T-helper 2 cell treated with Interferon-gamma antibody and Interleukin-4, amounts not matched to agents 5 μg/mL and 100 μg/mL, for 36 hours (primary cell): ENCODE measurements at regions not wholly inside any gene's neighbourhood (a gene's known extent, or its start where the extent isn't known, plus 50 kb on each side); places are given as distances from the start of the nearest gene placed in this dataset.

Experiments used
- DNase-seq: peaks from one replicate; pipeline ENCODE4 v3.0.0; 2021; ENCODE audit warnings: low spot score
- H3K27ac Mint-ChIP-seq: one replicate; pipeline ENCODE4 v1.8.0; 2021; ENCODE audit warnings: mild to moderate bottlenecking, mixed read lengths
- H3K27me3 Mint-ChIP-seq: one replicate; pipeline ENCODE4 v1.8.0; 2021; ENCODE audit warnings: low read depth, mixed read lengths
- H3K36me3 Mint-ChIP-seq: one replicate; pipeline ENCODE4 v1.8.0; 2021; ENCODE audit warnings: low read depth, mixed read lengths
- H3K4me1 Mint-ChIP-seq: one replicate; pipeline ENCODE4 v1.8.0; 2021; ENCODE audit warnings: low read depth, mixed read lengths
- H3K4me3 Mint-ChIP-seq: one replicate; pipeline ENCODE4 v1.8.0; 2022; ENCODE audit warnings: mild to moderate bottlenecking, moderate library complexity, mixed read lengths
- H3K9me3 Mint-ChIP-seq: one replicate; pipeline ENCODE4 v1.8.0; 2021; ENCODE audit warnings: mixed read lengths

DNA sequence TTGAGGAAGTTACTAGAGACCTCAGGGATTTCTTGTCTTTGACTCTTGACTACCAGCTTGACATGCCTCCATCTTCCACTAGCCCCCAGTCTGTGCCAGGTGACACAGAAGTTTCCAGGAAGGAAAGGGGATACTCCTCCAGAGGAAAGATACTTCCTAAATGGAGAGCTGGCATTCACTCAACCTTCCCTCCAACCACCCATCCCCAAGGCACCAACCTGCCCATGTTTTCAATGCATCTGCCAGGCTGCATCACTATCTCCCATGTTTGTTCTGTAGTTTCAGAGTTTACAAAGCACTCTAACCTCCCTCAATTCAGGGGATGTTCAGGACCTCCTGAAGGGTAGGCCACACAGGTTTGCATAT, 198.4 kb upstream of the LPP start:
- H3K27ac Mint-ChIP-seq = no peak overlapping the region
- H3K27me3 Mint-ChIP-seq = no peaks in the 10 kb centered on the region
- H3K4me3 Mint-ChIP-seq = no peak overlapping the region
- no peaks in the 10 kb centered on the region for H3K9me3 Mint-ChIP-seq
- H3K4me1 Mint-ChIP-seq = peaks cover 40% of the 10 kb centered on the region
- no peak for DNase-seq
- peaks cover 5% of the 10 kb centered on the region for H3K36me3 Mint-ChIP-seq

DNA sequence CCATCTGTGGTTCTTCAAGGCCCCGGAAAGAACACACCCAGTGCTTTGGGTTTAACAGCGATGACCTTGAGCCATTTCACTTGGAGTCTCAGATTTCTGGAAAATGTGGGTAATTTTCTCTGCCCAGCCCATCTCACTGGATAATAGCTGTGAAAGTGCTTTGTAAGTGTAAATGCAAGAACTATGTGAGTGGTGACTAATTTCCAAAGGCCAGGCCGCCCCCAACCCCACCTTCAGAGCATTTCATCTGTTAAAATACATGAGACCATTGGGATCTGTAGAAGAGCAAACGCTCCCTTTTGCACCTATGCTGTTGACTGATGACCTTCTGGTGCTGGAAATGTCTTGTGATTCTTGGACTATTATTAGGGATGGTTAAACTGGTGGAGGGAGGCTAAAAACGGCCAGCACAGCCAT, 196.8 kb upstream of the LPP start:
- Mint-ChIP-seq H3K9me3 (no peaks in the 10 kb centered on the region), H3K4me3 (no peak overlapping the region), H3K27ac (no peak overlapping the region), H3K27me3 (no peaks in the 10 kb centered on the region), H3K4me1 (peaks cover 31% of the 10 kb centered on the region), H3K36me3 (peaks cover 5% of the 10 kb centered on the region)
- peak; percentile 40 for DNase-seq

DNA sequence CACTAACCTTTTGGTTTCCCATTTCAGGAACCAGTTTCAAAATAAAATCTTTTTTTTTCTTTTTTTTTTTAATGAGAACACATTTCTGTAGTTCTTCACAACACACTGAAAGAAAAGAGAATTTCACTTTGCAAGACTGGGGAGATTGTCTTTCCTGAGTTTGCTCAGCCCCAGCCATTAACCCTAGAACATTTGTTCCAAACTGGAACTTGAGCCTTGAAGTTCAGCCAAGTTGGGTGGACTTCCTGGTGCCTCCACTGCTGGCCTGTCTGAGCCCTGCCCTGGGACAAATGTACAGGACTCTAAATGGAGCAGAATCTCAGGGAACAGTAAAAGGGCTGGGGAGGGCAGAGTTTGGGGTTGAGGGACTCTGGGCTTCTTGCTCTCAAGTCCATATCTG, 196.4 kb upstream of the LPP start:
- H3K4me3 Mint-ChIP-seq = no peak overlapping the region
- no peak for DNase-seq
- peaks cover 31% of the 10 kb centered on the region for H3K4me1 Mint-ChIP-seq
- H3K36me3 Mint-ChIP-seq = peaks cover 5% of the 10 kb centered on the region
- H3K27ac Mint-ChIP-seq = no peak overlapping the region
- H3K27me3 Mint-ChIP-seq = no peaks in the 10 kb centered on the region
- no peaks in the 10 kb centered on the region for H3K9me3 Mint-ChIP-seq

DNA sequence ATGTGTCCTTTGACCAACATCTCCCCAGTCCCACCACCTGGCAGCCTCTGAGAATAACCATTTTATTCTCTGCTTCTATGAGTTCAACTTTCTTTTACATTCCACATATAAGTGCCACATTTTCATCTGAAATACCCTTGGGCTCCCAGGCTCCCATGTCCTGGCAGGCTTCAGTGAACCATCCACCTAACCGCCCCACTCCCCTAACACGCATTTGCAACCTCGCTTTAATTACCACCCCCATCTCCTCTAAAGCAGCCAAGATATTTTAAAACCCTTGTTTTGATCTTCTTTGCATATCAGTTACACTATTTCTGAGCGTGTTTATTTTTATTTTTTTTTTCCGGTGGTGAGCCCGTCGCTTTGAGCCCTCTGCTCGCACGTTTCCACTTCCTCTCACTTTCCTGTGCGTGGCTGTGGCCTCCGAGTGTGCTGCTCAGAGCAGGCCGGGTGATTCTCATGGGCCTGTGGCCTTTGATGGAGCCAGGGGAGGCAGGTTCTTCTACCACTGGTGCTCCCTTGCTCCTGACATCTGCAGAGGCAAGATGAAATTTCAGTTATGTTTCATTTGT, 195.4 kb upstream of the LPP start:
- Mint-ChIP-seq H3K9me3 (no peaks in the 10 kb centered on the region), H3K27ac (peak overlapping the region; percentile 73), H3K36me3 (peaks cover 5% of the 10 kb centered on the region), H3K4me3 (peak overlapping the region; percentile 63), H3K27me3 (no peaks in the 10 kb centered on the region), H3K4me1 (peaks cover 29% of the 10 kb centered on the region)
- DNase-seq = no peak

DNA sequence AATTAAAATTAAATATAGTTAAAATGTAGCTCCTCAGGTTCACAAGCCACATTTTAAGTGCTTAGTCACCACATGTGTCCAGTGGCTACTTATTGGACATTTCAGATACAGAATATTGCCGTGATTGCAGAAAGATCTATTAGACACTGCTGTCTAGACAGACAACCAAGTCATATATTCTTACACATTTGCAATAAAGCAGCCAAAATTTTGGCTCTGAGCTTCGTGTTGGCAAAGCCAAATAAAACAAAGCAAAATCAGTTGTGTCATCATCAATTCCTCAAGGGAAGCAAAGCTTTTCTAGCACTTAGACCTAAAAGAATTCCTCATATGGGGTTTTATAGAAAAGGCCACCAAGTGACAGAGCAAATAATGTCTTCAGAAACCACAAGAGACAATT, 193.1 kb upstream of the LPP start:
- no peak for DNase-seq
- H3K27ac Mint-ChIP-seq = no peak overlapping the region
- no peaks in the 10 kb centered on the region for H3K27me3 Mint-ChIP-seq
- peaks cover 14% of the 10 kb centered on the region for H3K4me1 Mint-ChIP-seq
- peaks cover 5% of the 10 kb centered on the region for H3K36me3 Mint-ChIP-seq
- no peak overlapping the region for H3K4me3 Mint-ChIP-seq
- H3K9me3 Mint-ChIP-seq = no peaks in the 10 kb centered on the region

DNA sequence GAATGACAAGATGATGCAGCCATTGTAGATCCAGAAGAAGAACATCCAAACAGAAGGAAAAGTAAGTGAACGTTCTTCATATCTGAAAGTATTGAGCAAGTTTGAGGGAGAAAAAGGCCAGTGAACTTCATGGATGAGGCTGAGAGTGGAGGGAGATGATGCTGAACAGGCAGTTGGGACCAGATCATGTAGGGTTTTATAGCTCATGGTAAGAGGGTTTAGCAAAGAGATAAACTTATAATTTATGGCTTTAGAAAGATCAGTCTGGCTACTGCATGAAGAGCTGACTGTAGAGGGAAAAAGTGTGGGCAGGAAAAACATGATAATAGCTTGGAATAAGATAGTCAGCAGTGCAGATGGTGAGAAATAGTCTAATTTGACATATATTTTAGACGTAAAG, 192.6 kb upstream of the LPP start:
- no peak overlapping the region for H3K27ac Mint-ChIP-seq
- no peak overlapping the region for H3K4me3 Mint-ChIP-seq
- DNase-seq = no peak
- no peaks in the 10 kb centered on the region for H3K9me3 Mint-ChIP-seq
- H3K4me1 Mint-ChIP-seq = peaks cover 11% of the 10 kb centered on the region
- peaks cover 5% of the 10 kb centered on the region for H3K36me3 Mint-ChIP-seq
- no peaks in the 10 kb centered on the region for H3K27me3 Mint-ChIP-seq

DNA sequence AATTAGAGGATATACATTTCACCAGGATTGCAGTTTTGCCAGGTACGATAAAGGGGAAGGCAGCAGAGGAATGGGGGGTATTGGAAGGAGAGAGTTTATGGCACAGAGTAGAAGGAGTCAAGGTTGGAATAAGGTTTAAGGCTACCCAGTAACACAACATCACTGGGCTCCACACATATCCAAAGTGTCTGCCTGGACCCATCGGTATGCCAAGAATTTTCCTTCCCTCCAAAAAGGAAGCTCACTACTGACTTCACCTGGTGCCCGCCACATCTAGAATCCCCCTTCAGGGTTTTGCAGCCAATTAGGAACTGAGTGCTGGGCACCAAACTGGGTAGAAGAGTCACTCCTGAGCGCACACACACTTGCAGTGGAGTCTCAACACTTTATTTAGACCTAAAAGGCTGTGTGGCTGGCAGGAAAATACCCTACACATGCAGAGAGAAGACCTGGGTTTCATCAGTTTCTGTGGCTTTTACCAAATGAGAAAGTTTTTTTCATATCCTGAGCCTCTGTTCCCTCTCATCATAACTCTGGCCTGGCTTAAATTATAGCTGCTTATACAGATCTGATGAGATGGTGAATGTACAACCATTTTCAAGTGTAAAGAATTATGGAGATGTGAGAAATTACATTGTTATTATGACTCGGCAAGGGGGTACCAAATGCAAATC, 190.8 kb upstream of the LPP start:
- no peak for DNase-seq
- H3K27ac Mint-ChIP-seq = peak overlapping the region; percentile 46
- H3K9me3 Mint-ChIP-seq = no peaks in the 10 kb centered on the region
- peaks cover 11% of the 10 kb centered on the region for H3K4me1 Mint-ChIP-seq
- peak overlapping the region; percentile 14 for H3K4me3 Mint-ChIP-seq
- peaks cover 5% of the 10 kb centered on the region for H3K36me3 Mint-ChIP-seq
- no peaks in the 10 kb centered on the region for H3K27me3 Mint-ChIP-seq

DNA sequence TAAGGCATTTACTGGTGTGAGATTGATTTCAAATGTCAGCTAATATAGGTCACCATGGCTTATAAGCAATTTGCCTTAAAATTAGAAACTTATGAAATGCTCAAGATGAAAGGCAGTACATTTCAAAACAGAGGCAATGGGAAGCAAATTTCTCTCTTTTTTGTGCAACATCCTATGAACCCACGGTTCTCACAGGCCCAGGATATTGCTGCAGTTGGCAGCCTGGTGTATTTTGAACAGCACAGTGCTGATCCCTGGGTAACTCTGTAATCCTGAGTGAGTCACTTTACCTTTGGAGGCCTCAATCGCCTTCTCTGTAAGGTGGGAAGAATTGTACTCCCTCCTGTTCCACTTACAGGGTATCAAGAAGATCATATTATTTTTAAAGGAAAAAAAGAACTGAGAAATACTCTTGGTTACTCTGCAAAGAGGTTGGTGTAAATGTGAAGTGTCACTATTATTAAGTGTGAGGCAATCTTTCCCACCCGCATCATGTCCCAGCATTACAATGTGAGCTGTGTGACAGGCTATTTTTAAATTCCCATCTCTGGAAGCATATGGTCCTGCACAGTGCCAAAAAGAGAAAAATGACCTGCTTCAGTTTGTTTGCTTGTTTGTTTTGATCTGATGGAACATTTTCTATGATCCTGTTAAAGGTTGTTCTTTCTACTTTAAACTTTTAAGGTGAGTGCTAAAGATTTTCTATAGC, 190.1 kb upstream of the LPP start:
- no peak for DNase-seq
- Mint-ChIP-seq H3K27ac (peak overlapping the region; percentile 46), H3K36me3 (no peaks in the 10 kb centered on the region), H3K9me3 (no peaks in the 10 kb centered on the region), H3K27me3 (no peaks in the 10 kb centered on the region), H3K4me3 (peak overlapping the region; percentile 14), H3K4me1 (peaks cover 6% of the 10 kb centered on the region)

DNA sequence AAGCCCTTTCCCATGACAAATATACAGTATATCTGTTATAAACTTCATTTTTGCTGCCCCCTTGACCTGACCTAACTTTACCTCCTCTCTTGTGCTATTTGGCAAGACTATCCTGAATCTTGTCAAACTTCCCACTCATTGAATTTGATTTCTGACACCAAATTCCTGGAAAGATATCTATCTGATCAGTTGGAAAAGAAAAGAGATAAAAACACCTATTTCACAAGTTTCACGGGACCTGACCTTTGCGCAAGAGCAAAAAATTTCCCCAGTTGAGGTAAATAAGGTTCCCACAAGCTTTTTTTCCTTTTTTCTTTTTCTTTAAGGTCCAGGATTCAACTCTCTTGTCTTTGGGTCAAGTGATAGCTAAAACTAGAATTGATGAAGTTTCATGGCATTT, 189.2 kb upstream of the LPP start:
- no peak for DNase-seq
- no peaks in the 10 kb centered on the region for H3K9me3 Mint-ChIP-seq
- no peak overlapping the region for H3K4me3 Mint-ChIP-seq
- peaks cover 5% of the 10 kb centered on the region for H3K4me1 Mint-ChIP-seq
- no peaks in the 10 kb centered on the region for H3K36me3 Mint-ChIP-seq
- no peaks in the 10 kb centered on the region for H3K27me3 Mint-ChIP-seq
- H3K27ac Mint-ChIP-seq = no peak overlapping the region

DNA sequence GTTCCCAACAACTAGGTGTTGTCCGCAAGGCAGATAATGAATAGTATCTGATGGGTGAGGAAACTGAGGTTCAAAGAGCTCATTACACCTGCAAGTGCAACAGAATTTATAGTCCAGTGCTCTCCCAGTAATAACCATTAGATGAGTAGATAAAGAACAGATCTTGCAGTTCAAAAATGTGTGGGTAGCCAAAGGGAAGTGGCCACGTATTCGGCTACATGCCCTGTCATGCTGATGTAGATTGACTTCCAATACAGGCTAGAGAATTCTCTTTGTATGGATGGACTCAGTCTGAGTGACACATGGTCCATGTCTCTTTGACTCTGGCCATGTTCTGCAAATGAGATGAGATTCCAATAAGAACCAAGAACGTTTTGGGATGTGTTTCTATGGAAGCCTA, 187.9 kb upstream of the LPP start:
- Mint-ChIP-seq H3K4me3 (no peak overlapping the region), H3K27me3 (no peaks in the 10 kb centered on the region), H3K9me3 (no peaks in the 10 kb centered on the region), H3K27ac (no peak overlapping the region), H3K36me3 (no peaks in the 10 kb centered on the region), H3K4me1 (peaks cover 7% of the 10 kb centered on the region)
- DNase-seq = no peak

DNA sequence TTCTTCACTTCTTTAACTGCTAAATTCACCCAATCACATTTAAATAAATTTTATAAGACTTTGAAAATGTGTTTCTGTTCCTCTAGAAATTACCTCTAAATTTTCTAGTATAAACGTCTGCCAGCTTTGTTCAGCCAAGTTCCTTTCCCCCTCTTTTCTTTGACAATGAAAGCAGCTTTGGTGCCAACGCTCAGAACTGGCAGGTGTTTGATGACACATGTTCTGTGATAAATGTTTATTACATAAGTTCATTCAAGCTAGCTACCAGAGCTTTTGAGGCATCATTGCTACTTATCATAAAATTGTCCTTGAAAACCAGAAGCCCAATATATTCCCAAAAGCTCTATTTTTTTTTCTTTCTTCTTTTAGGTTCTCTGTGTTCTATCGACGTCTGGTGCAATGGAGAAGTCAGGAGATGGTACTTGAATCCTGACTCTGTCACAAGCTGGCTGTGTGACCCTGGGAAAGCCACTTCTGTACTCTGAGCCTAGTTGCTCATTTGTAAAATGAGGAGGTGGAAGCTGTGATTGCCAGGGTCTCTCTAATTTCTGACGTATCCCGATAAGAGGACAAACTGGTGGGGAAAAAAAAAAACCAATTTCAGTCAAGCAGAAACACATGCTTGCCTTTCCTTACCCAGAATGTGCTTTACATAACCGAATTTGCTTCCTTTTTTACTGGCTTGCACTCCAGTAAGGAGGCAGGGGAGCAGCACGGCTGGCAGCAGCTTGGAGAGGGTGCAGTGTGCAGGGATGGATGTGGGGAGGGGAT, 187.1 kb upstream of the LPP start:
- Mint-ChIP-seq H3K27me3 (no peaks in the 10 kb centered on the region), H3K9me3 (no peaks in the 10 kb centered on the region), H3K36me3 (no peaks in the 10 kb centered on the region), H3K4me1 (peaks cover 13% of the 10 kb centered on the region), H3K4me3 (no peak overlapping the region), H3K27ac (no peak overlapping the region)
- no peak for DNase-seq

DNA sequence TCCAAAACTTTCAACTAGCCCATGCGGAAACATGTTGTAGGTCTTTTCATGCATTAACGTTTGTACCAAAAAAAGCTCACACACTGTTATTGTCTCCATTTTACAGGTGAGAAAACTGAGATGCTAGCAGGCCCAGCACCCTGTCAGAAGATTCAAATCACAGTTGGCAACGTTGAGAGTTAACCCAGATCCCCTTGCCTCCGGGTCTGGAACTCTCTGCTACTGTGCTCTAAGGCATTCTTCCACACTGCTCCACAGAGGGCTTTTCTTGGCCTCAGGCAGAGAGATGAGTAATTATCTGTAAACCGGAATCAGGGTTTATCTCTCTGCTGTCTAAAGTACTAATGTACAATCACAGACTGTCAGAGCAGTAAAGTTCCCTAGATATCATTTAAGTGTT, 186.0 kb upstream of the LPP start:
- Mint-ChIP-seq H3K9me3 (no peaks in the 10 kb centered on the region), H3K36me3 (no peaks in the 10 kb centered on the region), H3K27ac (no peak overlapping the region), H3K27me3 (no peaks in the 10 kb centered on the region), H3K4me1 (peaks cover 17% of the 10 kb centered on the region), H3K4me3 (no peak overlapping the region)
- no peak for DNase-seq

DNA sequence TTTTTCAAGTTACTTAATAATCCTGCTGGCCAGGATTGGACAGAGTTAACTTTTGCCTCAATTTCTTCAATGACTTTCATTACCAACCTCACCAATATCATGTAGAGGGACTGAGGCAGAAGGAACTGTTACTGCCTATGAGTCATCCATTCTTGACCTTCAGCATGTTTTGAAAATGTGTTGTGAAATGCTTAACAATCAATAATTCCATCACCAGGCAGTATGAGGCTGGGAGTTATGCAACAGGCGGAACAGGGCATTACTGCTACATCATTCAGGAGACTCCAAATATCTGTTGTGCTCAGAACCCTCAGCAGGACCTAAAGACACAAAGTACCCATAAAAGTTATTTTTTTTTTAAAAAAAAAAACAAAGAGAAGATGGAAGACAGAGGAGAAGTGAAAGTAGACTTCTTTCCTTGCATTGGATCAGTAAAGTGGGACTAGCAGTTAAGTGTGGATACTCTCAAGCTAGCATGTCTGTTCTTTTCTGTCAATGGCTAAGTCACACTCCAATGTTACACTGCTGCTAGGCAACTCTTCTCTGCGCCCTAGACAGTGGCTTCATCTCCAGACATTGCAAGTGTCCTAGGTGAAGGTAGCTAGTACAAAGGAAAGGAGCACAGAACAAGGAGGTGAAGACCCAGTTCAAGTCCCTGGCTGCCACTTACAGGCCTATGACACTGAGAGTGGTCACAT, 184.9 kb upstream of the LPP start:
- Mint-ChIP-seq H3K27me3 (no peaks in the 10 kb centered on the region), H3K27ac (no peak overlapping the region), H3K4me3 (no peak overlapping the region), H3K36me3 (no peaks in the 10 kb centered on the region), H3K4me1 (peaks cover 22% of the 10 kb centered on the region), H3K9me3 (no peaks in the 10 kb centered on the region)
- DNase-seq = no peak

DNA sequence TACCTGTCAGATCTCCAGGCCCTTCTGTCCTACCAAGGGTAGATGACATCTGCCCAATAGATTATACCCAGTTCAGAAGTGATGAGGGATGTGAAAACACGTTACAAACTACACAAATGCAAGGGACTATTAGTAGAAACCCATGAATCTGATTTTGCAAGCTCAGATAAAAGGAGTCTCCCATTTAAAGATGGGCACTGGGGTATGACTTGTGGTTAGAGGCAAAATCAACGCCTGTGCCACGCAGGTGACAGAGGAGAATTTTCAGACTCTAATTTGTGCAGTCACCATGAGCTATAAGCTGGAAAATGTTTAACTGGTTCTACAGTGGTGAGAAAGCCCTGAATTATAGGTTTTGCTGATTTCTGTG, 184.4 kb upstream of the LPP start:
- Mint-ChIP-seq H3K4me1 (peaks cover 27% of the 10 kb centered on the region), H3K9me3 (no peaks in the 10 kb centered on the region), H3K4me3 (no peak overlapping the region), H3K27me3 (no peaks in the 10 kb centered on the region), H3K27ac (no peak overlapping the region), H3K36me3 (no peaks in the 10 kb centered on the region)
- DNase-seq = no peak
